HEK293 (cell line): ENCODE measurements at regions not wholly inside any gene's neighbourhood (a gene's known extent, or its start where the extent isn't known, plus 50 kb on each side); places are given as distances from the start of the nearest gene placed in this dataset.

ENCODE experiments used
- CTCF ChIA-PET: fragments of 350-600 bp; formaldehyde crosslinking; extraction: SDS; loops from one replicate; lab custom pipeline; 2021; ENCODE audit warnings: antibody characterized with exemption; lab: Yijun Ruan, JAX
- POLR2A ChIA-PET: fragments of 300-600 bp; formaldehyde crosslinking; extraction: SDS; loops from one replicate; lab custom pipeline; 2020; ENCODE audit warnings: antibody characterized with exemption, inconsistent platforms; lab: Yijun Ruan, JAX
- H3K27ac ChIP-seq: fragments of 200-500 bp; sonication (Bioruptor generic); 2 replicates; pipeline ENCODE4 v1.5.1; 2014; ENCODE audit warnings: low read depth, low read length, control low read depth, inconsistent platforms; ENCODE audit errors: extremely low read depth
- H3K36me3 ChIP-seq, 2 experiments: fragments of 200-500 bp in 1 of 2; sonication (Bioruptor generic) in 1 of 2; 1 replicate in 1 of 2; 2 replicates in 1 of 2; pipeline ENCODE4 v1.5.1; 2014 to 2017; ENCODE audit warnings: inconsistent platforms in 2 of 2, low read length in 2 of 2; ENCODE audit not compliant: control insufficient read depth in 2 of 2, insufficient read depth in 1 of 2
- H3K4me1 ChIP-seq: fragments of 200-500 bp; sonication (Bioruptor generic); 2 replicates; pipeline ENCODE4 v1.5.1; 2014; ENCODE audit warnings: mild to moderate bottlenecking, low read length, inconsistent platforms; ENCODE audit not compliant: control insufficient read depth, insufficient read depth
- H3K4me3 ChIP-seq: 2 replicates; pipeline ENCODE4 v1.5.1; 2011; ENCODE audit warnings: low read depth, mild to moderate bottlenecking, control low read depth, low read length, moderate library complexity
- H3K9me3 ChIP-seq: fragments of 200-500 bp; sonication (Bioruptor generic); 2 replicates; pipeline ENCODE4 v1.5.1; 2014; ENCODE audit warnings: low read depth, low read length, inconsistent platforms; ENCODE audit not compliant: control insufficient read depth, insufficient read depth
- CTCF ChIP-seq: fragments of 450-650 bp; formaldehyde crosslinking; IDR thresholded peaks from 2 replicates; pipeline ENCODE4 v1.5.1; 2016; ENCODE audit warnings: missing biosample characterization, missing genetic modification characterization
- HIC1 ChIP-seq: fragments of 450-650 bp; formaldehyde crosslinking; IDR thresholded peaks from 2 replicates; pipeline ENCODE4 v1.5.1; 2016; ENCODE audit warnings: missing biosample characterization, missing genetic modification characterization
- HOXC10 ChIP-seq: sonication (generic); formaldehyde crosslinking; IDR thresholded peaks from 2 replicates; pipeline ENCODE4 v1.8.1; 2023; ENCODE audit warnings: mild to moderate bottlenecking, missing genetic modification reagents
- SCRT1 ChIP-seq: fragments of 450-650 bp; formaldehyde crosslinking; IDR thresholded peaks from 2 replicates; pipeline ENCODE4 v1.5.1; 2016; ENCODE audit warnings: missing biosample characterization, missing genetic modification characterization, borderline replicate concordance
- SCRT2 ChIP-seq: fragments of 450-650 bp; formaldehyde crosslinking; IDR thresholded peaks from 2 replicates; pipeline ENCODE4 v1.5.1; 2016; ENCODE audit warnings: missing biosample characterization, missing genetic modification characterization
- ZBTB49 ChIP-seq: fragments of 450-650 bp; formaldehyde crosslinking; IDR thresholded peaks from 2 replicates; pipeline ENCODE4 v1.5.1; 2016; ENCODE audit warnings: missing biosample characterization, missing genetic modification characterization, low read depth
- ZFP3 ChIP-seq: fragments of 450-650 bp; formaldehyde crosslinking; IDR thresholded peaks from 2 replicates; pipeline ENCODE4 v1.5.1; 2016; ENCODE audit warnings: low read depth, missing biosample characterization, missing genetic modification characterization
- ZFP41 ChIP-seq: fragments of 450-650 bp; formaldehyde crosslinking; IDR thresholded peaks from 2 replicates; pipeline ENCODE4 v1.5.1; 2016; ENCODE audit warnings: missing biosample characterization, missing genetic modification characterization, borderline replicate concordance
- ZNF157 ChIP-seq: fragments of 450-650 bp; formaldehyde crosslinking; IDR thresholded peaks from 2 replicates; pipeline ENCODE4 v1.5.1; 2016; ENCODE audit warnings: missing biosample characterization, missing genetic modification characterization
- ZNF2 ChIP-seq: fragments of 450-650 bp; formaldehyde crosslinking; IDR thresholded peaks from 2 replicates; pipeline ENCODE4 v1.5.1; 2016; ENCODE audit warnings: missing biosample characterization, missing genetic modification characterization
- ZNF292 ChIP-seq: fragments of 450-650 bp; formaldehyde crosslinking; IDR thresholded peaks from 2 replicates; pipeline ENCODE4 v1.5.1; 2016; ENCODE audit warnings: low read depth, missing biosample characterization, missing genetic modification characterization, borderline replicate concordance
- ZNF311 ChIP-seq: fragments of 450-650 bp; formaldehyde crosslinking; IDR thresholded peaks from 2 replicates; pipeline ENCODE4 v1.5.1; 2017; ENCODE audit warnings: missing biosample characterization, missing genetic modification characterization, borderline replicate concordance
- ZNF398 ChIP-seq: fragments of 450-650 bp; formaldehyde crosslinking; IDR thresholded peaks from 2 replicates; pipeline ENCODE4 v1.5.1; 2017; ENCODE audit warnings: missing biosample characterization, missing genetic modification characterization
- ZNF580 ChIP-seq: fragments of 450-650 bp; formaldehyde crosslinking; IDR thresholded peaks from 2 replicates; pipeline ENCODE4 v1.5.1; 2016; ENCODE audit warnings: missing biosample characterization, missing genetic modification characterization
- ZNF621 ChIP-seq: fragments of 450-650 bp; formaldehyde crosslinking; IDR thresholded peaks from 2 replicates; pipeline ENCODE4 v1.5.1; 2017; ENCODE audit warnings: missing biosample characterization, missing genetic modification characterization
- ZNF624 ChIP-seq: fragments of 450-650 bp; formaldehyde crosslinking; IDR thresholded peaks from 2 replicates; pipeline ENCODE4 v1.5.1; 2017; ENCODE audit warnings: missing biosample characterization, missing genetic modification characterization
- ZNF639 ChIP-seq: fragments of 450-650 bp; formaldehyde crosslinking; IDR thresholded peaks from 2 replicates; pipeline ENCODE4 v1.5.1; 2016; ENCODE audit warnings: missing biosample characterization, missing genetic modification characterization
- ZNF660 ChIP-seq: fragments of 450-650 bp; IDR thresholded peaks from 2 replicates; pipeline ENCODE4 v1.5.1; 2018; ENCODE audit warnings: missing biosample characterization, mild to moderate bottlenecking, missing genetic modification characterization
- ZNF830 ChIP-seq: fragments of 450-650 bp; IDR thresholded peaks from 2 replicates; pipeline ENCODE4 v1.5.0; 2018; ENCODE audit warnings: missing biosample characterization, missing genetic modification characterization, low read depth, mild to moderate bottlenecking, moderate library complexity

GRCh38 chr4:42262701-42263490 lies 110.4 kb upstream of the BEND4 start (continued):
- TF ChIP-seq HIC1 (tag by site-specific recombination) (no peak), ZNF2 (tag by site-specific recombination) (no peak), ZNF660 (tag by site-specific recombination) (no peak)
- TF ChIP-seq, all 188 proteins: peak for 0

GRCh38 chr4:42265782-42266602 lies 113.5 kb upstream of the BEND4 start:
- CTCF ChIA-PET, result interaction anchor here (0.6 to 0.7 kb wide), 2 partner anchors 111 to 264 kb away, joined by 3 read pairs; no protein-coding TSS in a partner anchor
- no peaks in the 10 kb centered on the region for H3K9me3 ChIP-seq
- no peak overlapping the region for H3K4me3 ChIP-seq
- TF ChIP-seq CTCF (tag by site-specific recombination) (no peak), ZNF621 (tag by site-specific recombination) (no peak), SCRT1 (tag by site-specific recombination) (no peak), ZNF580 (no peak), HOXC10 (CRISPR knock-in tag) (no peak), ZNF292 (tag by site-specific recombination) (no peak), ZBTB49 (tag by site-specific recombination) (no peak), ZFP3 (tag by site-specific recombination) (no peak), ZNF311 (tag by site-specific recombination) (no peak), ZFP41 (tag by site-specific recombination) (no peak), SCRT2 (tag by site-specific recombination) (no peak), ZNF639 (no peak), ZNF398 (tag by site-specific recombination) (no peak), ZNF830 (tag by site-specific recombination) (no peak), ZNF157 (tag by site-specific recombination) (no peak), ZNF624 (tag by site-specific recombination) (no peak)
- H3K4me1 ChIP-seq, result no peaks in the 10 kb centered on the region
- POLR2A ChIA-PET, result no interaction called here
- H3K36me3 ChIP-seq, result no peaks in the 10 kb centered on the region
- H3K27ac ChIP-seq, result no peak overlapping the region
